D721Med (cell line): ENCODE measurements at regions not wholly inside any gene's neighbourhood (a gene's known extent, or its start where the extent isn't known, plus 50 kb on each side); places are given as distances from the start of the nearest gene placed in this dataset.
"Not testable (repeated sequence)": the region's sequence is repeated elsewhere in the genome, so short reads cannot be mapped to it uniquely, and the experiment has no call there.

Source experiments
- DNase-seq: peaks from one replicate; pipeline ENCODE4 v3.0.0; 2011; ENCODE audit warnings: low spot score; ENCODE audit not compliant: insufficient read length
- FAIRE-seq: peaks from 2 replicates; lab custom pipeline; 2011; peaks lifted over from hg19 to GRCh38; lab: Jason Lieb, UNC
- TF ChIP-seq, protein P1 (sequence below): IDR thresholded peaks from 2 replicates; pipeline ENCODE4 v1.5.1; 2012; ENCODE audit warnings: mild to moderate bottlenecking, control low read depth; ENCODE audit not compliant: insufficient read depth; ENCODE audit errors: missing control alignments

DNA sequence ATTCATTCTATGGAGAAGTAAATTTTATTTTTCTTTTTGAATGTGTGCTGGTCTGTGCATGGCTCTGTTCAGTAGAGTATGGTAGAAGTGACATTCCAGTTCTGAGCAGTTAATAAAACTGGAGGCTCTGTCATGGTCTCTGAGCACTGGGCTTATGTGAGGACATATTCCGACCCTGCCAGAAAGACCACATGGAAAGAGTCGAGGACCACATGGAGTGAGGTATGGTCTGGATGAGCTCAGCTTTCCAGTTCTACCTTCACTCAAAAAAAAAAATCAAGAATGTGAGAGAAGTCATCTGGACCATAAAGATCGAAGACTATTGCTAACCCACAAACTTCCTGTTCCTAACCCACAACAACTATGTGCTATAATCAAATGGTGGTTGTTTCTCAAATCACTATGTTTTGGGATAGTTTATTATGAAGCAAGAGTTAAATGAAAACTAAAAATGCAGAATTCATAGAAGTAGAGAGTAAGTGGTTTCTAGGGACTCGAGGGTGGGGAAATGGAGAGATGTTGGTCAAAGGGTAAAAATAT is 534.2 kb upstream of the ANO5 start:
- TF ChIP-seq, protein P1, sequence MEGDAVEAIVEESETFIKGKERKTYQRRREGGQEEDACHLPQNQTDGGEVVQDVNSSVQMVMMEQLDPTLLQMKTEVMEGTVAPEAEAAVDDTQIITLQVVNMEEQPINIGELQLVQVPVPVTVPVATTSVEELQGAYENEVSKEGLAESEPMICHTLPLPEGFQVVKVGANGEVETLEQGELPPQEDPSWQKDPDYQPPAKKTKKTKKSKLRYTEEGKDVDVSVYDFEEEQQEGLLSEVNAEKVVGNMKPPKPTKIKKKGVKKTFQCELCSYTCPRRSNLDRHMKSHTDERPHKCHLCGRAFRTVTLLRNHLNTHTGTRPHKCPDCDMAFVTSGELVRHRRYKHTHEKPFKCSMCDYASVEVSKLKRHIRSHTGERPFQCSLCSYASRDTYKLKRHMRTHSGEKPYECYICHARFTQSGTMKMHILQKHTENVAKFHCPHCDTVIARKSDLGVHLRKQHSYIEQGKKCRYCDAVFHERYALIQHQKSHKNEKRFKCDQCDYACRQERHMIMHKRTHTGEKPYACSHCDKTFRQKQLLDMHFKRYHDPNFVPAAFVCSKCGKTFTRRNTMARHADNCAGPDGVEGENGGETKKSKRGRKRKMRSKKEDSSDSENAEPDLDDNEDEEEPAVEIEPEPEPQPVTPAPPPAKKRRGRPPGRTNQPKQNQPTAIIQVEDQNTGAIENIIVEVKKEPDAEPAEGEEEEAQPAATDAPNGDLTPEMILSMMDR, result no peak
- FAIRE-seq (no peak), DNase-seq (no peak)

DNA sequence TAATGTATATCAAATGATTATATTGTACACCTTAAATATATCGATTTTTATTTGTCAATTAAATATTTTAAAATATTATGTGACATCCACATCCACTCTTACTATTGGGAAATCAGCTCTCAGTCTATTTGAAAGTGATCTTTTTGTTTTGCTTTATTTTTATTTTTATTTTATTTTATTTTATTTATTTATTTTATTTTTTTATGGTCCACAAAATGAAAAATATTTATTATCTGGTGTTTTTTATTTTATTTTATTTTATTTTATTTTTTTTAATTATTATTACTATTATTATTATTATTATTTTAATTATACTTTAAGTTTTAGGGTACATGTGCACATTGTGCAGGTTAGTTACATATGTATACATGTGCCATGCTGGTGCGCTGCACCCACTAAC is 533.5 kb upstream of the ANO5 start:
- FAIRE-seq, DNase-seq: not testable (repeated sequence)

DNA sequence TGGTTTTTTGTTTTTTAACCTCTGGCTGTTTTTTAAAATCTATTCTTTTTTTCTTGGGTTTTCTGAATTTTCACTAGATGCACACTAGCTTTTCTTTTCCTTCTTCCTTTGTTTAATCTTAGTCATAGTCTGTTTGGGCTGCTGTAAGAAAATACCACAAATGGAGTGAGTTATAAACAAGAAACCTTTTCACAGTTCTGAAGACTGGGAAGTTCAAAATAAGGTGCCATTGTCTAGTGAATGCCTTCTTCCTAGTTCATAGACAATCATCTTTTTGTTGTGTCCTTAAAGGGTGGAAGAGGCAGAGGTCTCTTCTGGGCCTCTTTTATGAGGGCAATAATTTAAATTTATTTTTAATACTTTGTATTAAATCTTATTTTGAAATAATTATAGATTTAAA is 532.9 kb upstream of the ANO5 start:
- FAIRE-seq (no peak), DNase-seq (no peak)
- TF ChIP-seq, protein P1, result no peak

DNA sequence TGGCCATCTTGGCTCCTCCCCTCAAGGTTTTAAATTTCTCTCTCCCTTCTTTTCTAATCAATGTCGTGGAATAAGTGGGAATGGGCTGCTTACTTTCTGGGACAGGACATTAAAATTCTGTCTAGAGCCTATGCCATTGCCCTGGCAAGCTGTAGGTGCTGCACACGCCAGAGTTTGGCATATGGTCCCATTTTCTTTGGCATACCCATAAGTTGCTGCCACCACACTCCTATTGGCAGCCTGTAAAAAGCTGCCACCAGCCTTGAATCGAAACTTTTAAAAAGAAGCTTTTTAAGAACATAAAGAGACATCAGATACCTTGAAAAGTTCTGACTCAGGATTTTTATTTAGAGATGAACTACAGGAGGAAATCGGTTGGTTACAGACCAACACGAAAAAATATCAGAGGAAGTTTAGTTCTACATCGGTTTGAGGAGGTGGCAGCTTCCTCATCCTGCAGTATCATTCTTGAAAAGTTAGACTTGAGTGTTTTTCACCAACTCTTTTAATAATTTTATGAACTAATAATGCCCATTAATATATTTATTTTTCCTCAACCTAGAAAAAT is 517.8 kb upstream of the ANO5 start:
- DNase-seq (no peak), FAIRE-seq (no peak)
- TF ChIP-seq, protein P1, result no peak

DNA sequence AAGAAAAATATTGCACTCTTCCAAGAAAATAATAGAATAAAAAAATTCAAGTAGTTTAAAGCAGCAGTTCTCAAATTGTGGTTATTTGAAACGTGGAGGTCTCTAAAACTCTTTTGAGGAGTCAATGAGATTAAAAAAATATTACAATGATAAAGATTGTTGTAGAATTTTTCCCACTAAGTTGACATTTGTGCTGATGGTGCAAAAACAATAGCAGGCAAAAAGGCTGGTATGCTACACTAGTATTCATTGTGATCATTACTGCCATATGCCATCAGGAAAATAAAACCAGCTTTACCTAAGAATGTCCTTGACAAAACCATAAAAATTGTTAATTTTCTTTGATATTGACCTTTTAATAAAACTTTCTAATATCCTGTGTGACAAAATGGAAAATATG is 505.2 kb upstream of the ANO5 start:
- FAIRE-seq (no peak), DNase-seq (no peak)
- TF ChIP-seq, protein P1, result no peak

DNA sequence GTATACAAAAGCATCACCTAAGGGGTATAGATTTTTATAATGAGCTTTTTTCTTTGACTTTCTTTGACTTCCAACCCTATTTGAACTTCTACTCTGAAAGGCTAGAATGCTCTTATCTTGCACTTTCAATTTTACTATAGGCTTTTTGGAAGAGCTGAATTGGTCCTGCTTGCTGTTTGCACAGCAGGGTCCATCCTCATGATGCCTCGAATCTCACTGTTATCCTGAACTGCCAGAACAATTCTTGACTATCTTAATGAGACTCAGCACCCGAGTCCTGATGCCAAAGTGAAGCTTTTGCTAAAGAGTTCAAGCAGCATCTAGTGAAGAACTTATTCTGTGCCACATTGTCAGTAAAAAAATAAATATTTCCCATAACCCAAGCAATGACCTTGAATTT is 488.3 kb upstream of the ANO5 start:
- DNase-seq (no peak), FAIRE-seq (no peak)
- TF ChIP-seq, protein P1, result no peak

DNA sequence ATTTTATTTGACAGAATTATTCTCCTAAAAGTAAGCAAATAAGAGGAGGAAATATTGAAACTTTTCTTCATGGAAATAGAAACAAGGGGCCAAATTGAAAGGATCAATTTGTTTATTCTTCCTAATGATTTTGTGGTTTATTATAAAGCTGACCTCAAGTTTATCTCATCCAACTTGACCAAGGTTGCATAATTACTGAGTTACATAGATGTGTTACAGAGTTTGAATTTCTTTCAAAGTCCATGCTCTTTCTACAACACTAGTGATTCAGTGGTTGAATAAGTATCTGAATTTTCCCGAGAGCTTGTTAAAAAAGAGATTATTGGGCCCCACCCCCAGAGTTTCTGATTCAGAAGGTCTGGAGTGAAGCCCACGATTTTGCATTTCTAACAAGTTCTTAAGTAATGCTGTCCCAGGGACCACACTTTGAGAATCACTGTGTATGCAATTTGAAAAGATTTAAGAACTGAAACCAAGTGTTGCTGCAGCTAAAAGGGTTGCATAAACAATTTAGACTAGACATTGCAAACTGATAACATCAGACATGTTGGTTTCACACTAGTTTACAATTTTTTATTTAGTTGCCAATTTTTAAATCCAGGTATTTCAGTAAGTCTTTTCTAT is 485.7 kb upstream of the ANO5 start:
- FAIRE-seq, result no peak

More for the DNA sequence above, 485.7 kb upstream of the ANO5 start:
- DNase-seq, result no peak
- TF ChIP-seq, protein P1, result no peak
